ENCODE measurements at regions not wholly inside any gene's neighbourhood (a gene's known extent, or its start where the extent isn't known, plus 50 kb on each side); places are given as distances from the start of the nearest gene placed in this dataset.

DNA sequence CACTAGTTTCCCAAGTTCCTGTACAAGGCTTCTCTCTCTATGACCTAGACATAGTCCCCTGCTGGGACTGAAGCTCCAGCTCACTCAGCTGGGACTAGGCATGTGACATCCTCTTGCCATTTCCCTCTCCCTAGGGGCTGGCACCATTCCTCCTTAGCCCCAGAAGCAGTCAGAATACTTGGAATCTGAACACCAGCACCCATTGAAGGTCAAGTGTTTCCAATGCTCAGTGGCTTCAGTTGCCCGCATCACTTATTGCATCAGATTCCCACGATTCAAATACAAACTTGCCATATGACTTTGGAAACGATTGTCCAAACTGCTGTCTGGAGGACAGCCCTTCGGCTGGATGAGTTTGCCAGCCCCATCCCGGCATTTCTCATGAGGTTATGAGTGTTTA lies 65.5 kb upstream of the HOPX start:
- TF ChIP-seq EP300 (IDR thresholded peaks at IDR 0.05) = no peak
- TF ChIP-seq, protein P1, sequence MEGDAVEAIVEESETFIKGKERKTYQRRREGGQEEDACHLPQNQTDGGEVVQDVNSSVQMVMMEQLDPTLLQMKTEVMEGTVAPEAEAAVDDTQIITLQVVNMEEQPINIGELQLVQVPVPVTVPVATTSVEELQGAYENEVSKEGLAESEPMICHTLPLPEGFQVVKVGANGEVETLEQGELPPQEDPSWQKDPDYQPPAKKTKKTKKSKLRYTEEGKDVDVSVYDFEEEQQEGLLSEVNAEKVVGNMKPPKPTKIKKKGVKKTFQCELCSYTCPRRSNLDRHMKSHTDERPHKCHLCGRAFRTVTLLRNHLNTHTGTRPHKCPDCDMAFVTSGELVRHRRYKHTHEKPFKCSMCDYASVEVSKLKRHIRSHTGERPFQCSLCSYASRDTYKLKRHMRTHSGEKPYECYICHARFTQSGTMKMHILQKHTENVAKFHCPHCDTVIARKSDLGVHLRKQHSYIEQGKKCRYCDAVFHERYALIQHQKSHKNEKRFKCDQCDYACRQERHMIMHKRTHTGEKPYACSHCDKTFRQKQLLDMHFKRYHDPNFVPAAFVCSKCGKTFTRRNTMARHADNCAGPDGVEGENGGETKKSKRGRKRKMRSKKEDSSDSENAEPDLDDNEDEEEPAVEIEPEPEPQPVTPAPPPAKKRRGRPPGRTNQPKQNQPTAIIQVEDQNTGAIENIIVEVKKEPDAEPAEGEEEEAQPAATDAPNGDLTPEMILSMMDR (IDR thresholded peaks at IDR 0.05) = no peak
